ENCODE measurements at regions not wholly inside any gene's neighbourhood (a gene's known extent, or its start where the extent isn't known, plus 50 kb on each side); places are given as distances from the start of the nearest gene placed in this dataset.

GRCh38 chr5:105544300-105544699 is 1981.7 kb upstream of the NUDT12 start:
- no peak overlapping the region for H2AK5ac ChIP-seq (ENCODE audit: low read depth, low read length)
- no TSS peak for BruUV-seq (replicated peaks)
- H4K20me1 ChIP-seq (ENCODE audit: insufficient read depth, low read length), result no peaks in the 10 kb centered on the region
- H3K4me2 ChIP-seq (ENCODE audit: low read depth, low read length), result no peak overlapping the region
- TF ChIP-seq RFX5 (IDR thresholded peaks at IDR 0.05; ENCODE audit: low read depth, low read length) (no peak), CEBPB (IDR thresholded peaks at IDR 0.05; ENCODE audit: low read depth, low read length) (no peak), NFE2L2 (IDR thresholded peaks at IDR 0.05; ENCODE audit: low read depth, low read length) (no peak), RAD21 (IDR thresholded peaks at IDR 0.05; ENCODE audit: low read length) (no peak), MAFK (IDR thresholded peaks at IDR 0.05; ENCODE audit: low read depth, low read length) (no peak), USF2 (IDR thresholded peaks at IDR 0.05; ENCODE audit: low read depth, low read length) (no peak), MXI1 (IDR thresholded peaks at IDR 0.05; ENCODE audit: borderline replicate concordance, low read depth, low read length) (no peak), BHLHE40 (IDR thresholded peaks at IDR 0.05; ENCODE audit: low read depth, low read length) (no peak), CHD1 (IDR thresholded peaks at IDR 0.05; ENCODE audit: low read depth, low read length) (no peak), ELK1 (IDR thresholded peaks at IDR 0.05; ENCODE audit: borderline replicate concordance, low read depth, low read length) (no peak), SMC3 (IDR thresholded peaks at IDR 0.05; ENCODE audit: low read depth, low read length) (no peak), MAZ (IDR thresholded peaks at IDR 0.05; ENCODE audit: borderline replicate concordance, low read depth, low read length) (no peak), RCOR1 (IDR thresholded peaks at IDR 0.05; ENCODE audit: insufficient replicate concordance, low read length) (no peak), FOS (IDR thresholded peaks at IDR 0.05; ENCODE audit: low read depth, low read length) (no peak)
- TF ChIP-seq, protein P1, sequence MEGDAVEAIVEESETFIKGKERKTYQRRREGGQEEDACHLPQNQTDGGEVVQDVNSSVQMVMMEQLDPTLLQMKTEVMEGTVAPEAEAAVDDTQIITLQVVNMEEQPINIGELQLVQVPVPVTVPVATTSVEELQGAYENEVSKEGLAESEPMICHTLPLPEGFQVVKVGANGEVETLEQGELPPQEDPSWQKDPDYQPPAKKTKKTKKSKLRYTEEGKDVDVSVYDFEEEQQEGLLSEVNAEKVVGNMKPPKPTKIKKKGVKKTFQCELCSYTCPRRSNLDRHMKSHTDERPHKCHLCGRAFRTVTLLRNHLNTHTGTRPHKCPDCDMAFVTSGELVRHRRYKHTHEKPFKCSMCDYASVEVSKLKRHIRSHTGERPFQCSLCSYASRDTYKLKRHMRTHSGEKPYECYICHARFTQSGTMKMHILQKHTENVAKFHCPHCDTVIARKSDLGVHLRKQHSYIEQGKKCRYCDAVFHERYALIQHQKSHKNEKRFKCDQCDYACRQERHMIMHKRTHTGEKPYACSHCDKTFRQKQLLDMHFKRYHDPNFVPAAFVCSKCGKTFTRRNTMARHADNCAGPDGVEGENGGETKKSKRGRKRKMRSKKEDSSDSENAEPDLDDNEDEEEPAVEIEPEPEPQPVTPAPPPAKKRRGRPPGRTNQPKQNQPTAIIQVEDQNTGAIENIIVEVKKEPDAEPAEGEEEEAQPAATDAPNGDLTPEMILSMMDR (conservative IDR thresholded peaks at IDR 0.05; ENCODE audit: low read depth, low read length), result no peak
- no peak overlapping the region for H4K8ac ChIP-seq (ENCODE audit: low read depth in 2 of 2, low read length in 2 of 2)
- ChIA-PET CTCF (no interaction called here), POLR2A (ENCODE audit: unreplicated experiment) (no interaction called here)
- H3K4me3 ChIP-seq (ENCODE audit: insufficient read depth, low read depth, low read length), result no peak overlapping the region
- WGBS, 2 experiments (ENCODE audit: extremely low coverage in 2 of 2, insufficient read length in 1 of 2), result no CpG with 5 or more reads among the region's 1 CpG
- H3K27me3 ChIP-seq (ENCODE audit: control insufficient read depth, insufficient read depth, low read length), result no peaks in the 10 kb centered on the region
- no peak overlapping the region for H2BK120ac ChIP-seq (ENCODE audit: low read depth, low read length)
- H3K14ac ChIP-seq (replicated peaks; ENCODE audit: low read depth, low read length), result no peak overlapping the region
- H3K4me1 ChIP-seq (ENCODE audit: control insufficient read depth, insufficient read depth, low read length), result no peaks in the 10 kb centered on the region
- no peak overlapping the region for H3K4ac ChIP-seq (ENCODE audit: low read depth, low read length)
- DNase-seq (no peak), ATAC-seq (ENCODE audit: low read depth) (no peak)
- no peaks in the 10 kb centered on the region for H3K36me3 ChIP-seq (ENCODE audit: control insufficient read depth, insufficient read depth, low read length)
- no peak overlapping the region for H3K9ac ChIP-seq (ENCODE audit: low read depth, low read length)
- no peak overlapping the region for H4K5ac ChIP-seq (ENCODE audit: low read depth, low read length)
- in situ Hi-C loops (cut with MboI; ENCODE audit: low sequenced_read_pairs) (no loop called here), intact Hi-C loops (cut with micrococcal nuclease) (no loop called here), dilution Hi-C loops (cut with HindIII; ENCODE audit: low sequenced_read_pairs, unreplicated experiment) (no loop called here)
- no peak overlapping the region for H3K23ac ChIP-seq (ENCODE audit: low read depth, low read length)
- H4K91ac ChIP-seq (ENCODE audit: insufficient read depth, low read depth, low read length), result no peak overlapping the region
- no peak overlapping the region for H3K18ac ChIP-seq (ENCODE audit: low read depth, low read length)
- no peak overlapping the region for H2BK5ac ChIP-seq (ENCODE audit: low read depth, low read length, poor library complexity, severe bottlenecking)
- peaks cover 2% of the 10 kb centered on the region; the same call in 1 of the 2 replicates for H3K9me3 ChIP-seq (ENCODE audit: control insufficient read depth, insufficient read depth, low read length)
- H3K79me1 ChIP-seq (ENCODE audit: low read depth in 1 of 2, low read length in 2 of 2), result no peaks in the 10 kb centered on the region
- no peak overlapping the region for H2BK15ac ChIP-seq (ENCODE audit: low read depth, low read length)
- H2BK20ac ChIP-seq (ENCODE audit: low read depth, low read length), result no peak overlapping the region
- H3K56ac ChIP-seq (ENCODE audit: extremely low read depth, insufficient read depth, low read length), result no peak overlapping the region
- no peak overlapping the region for H2AFZ ChIP-seq (replicated peaks; ENCODE audit: low read length, poor library complexity)
- no peak overlapping the region for H2AK9ac ChIP-seq (replicated peaks; ENCODE audit: low read depth, low read length, poor library complexity)
- no peaks in the 10 kb centered on the region for H3K9me1 ChIP-seq (ENCODE audit: insufficient read depth, low read length)
- no peak overlapping the region for H3K27ac ChIP-seq (ENCODE audit: insufficient read depth, low read length)

Data from IMR-90 (cell line).